ENCODE measurements at regions not wholly inside any gene's neighbourhood (a gene's known extent, or its start where the extent isn't known, plus 50 kb on each side); places are given as distances from the start of the nearest gene placed in this dataset.
"Not testable (repeated sequence)": the region's sequence is repeated elsewhere in the genome, so short reads cannot be mapped to it uniquely, and the experiment has no call there.

GRCh38 chr5:56725711-56726411, 89.5 kb upstream of the MAP3K1 start:
- H3K9me3 ChIP-seq (ENCODE audit: low read depth), result no peaks in the 10 kb centered on the region
- H3K27me3 ChIP-seq, result no peaks in the 10 kb centered on the region
- TF ChIP-seq CTCF (IDR thresholded peaks at IDR 0.05; ENCODE audit: low read depth, low read length), result no peak
- DNase-seq (ENCODE audit: low read depth in 1 of 2, low spot score in 1 of 2), result peak; percentile 2 to 19
- H3K4me1 ChIP-seq (ENCODE audit: low read depth), result peaks cover 8% of the 10 kb centered on the region
- H3K27ac ChIP-seq, result no peak overlapping the region
- no peaks in the 10 kb centered on the region for H3K36me3 ChIP-seq
- H3K4me3 ChIP-seq, result no peak overlapping the region

GRCh38 chr5:56724857-56725256, 90.5 kb upstream of the MAP3K1 start:
- not testable (repeated sequence) for H3K27me3 ChIP-seq; H3K36me3 ChIP-seq; H3K27ac ChIP-seq; DNase-seq (ENCODE audit: low read depth in 1 of 2, low spot score in 1 of 2); H3K4me3 ChIP-seq; H3K4me1 ChIP-seq (ENCODE audit: low read depth); H3K9me3 ChIP-seq (ENCODE audit: low read depth)

- Histone ChIP-seq H3K36me3 (no peaks in the 10 kb centered on the region), H3K27ac (no peak overlapping the region), H3K4me3 (no peak overlapping the region), H3K9me3 (ENCODE audit: low read depth) (no peaks in the 10 kb centered on the region), H3K27me3 (no peaks in the 10 kb centered on the region), H3K4me1 (ENCODE audit: low read depth) (peaks cover 11% of the 10 kb centered on the region)
- TF ChIP-seq CTCF (IDR thresholded peaks at IDR 0.05; ENCODE audit: low read depth, low read length), result no peak
- DNase-seq (ENCODE audit: low read depth in 1 of 2, low spot score in 1 of 2), result no peak
Measured at GRCh38 chr5:56722317-56722716, 93.0 kb upstream of the MAP3K1 start.

GRCh38 chr5:56717253-56717987, 97.9 kb upstream of the MAP3K1 start:
- Histone ChIP-seq H3K4me3 (no peak overlapping the region), H3K9me3 (ENCODE audit: low read depth) (no peaks in the 10 kb centered on the region), H3K27ac (no peak overlapping the region), H3K4me1 (ENCODE audit: low read depth) (peaks cover 21% of the 10 kb centered on the region), H3K27me3 (no peaks in the 10 kb centered on the region), H3K36me3 (no peaks in the 10 kb centered on the region)
- no peak for TF ChIP-seq CTCF (IDR thresholded peaks at IDR 0.05; ENCODE audit: low read depth, low read length)
- DNase-seq (ENCODE audit: low read depth in 1 of 2, low spot score in 1 of 2), result no peak

- H3K27me3 ChIP-seq, result no peaks in the 10 kb centered on the region
- no peak for DNase-seq (ENCODE audit: low read depth in 1 of 2, low spot score in 1 of 2)
- TF ChIP-seq CTCF (IDR thresholded peaks at IDR 0.05; ENCODE audit: low read depth, low read length), result no peak
- H3K27ac ChIP-seq, result no peak overlapping the region
- no peaks in the 10 kb centered on the region for H3K36me3 ChIP-seq
- no peaks in the 10 kb centered on the region for H3K9me3 ChIP-seq (ENCODE audit: low read depth)
- peaks cover 21% of the 10 kb centered on the region for H3K4me1 ChIP-seq (ENCODE audit: low read depth)
- no peak overlapping the region for H3K4me3 ChIP-seq
Measured at GRCh38 chr5:56715986-56716385, 99.4 kb upstream of the MAP3K1 start.

- no peak for TF ChIP-seq CTCF (IDR thresholded peaks at IDR 0.05; ENCODE audit: low read depth, low read length)
- H3K9me3 ChIP-seq (ENCODE audit: low read depth), result no peaks in the 10 kb centered on the region
- H3K4me1 ChIP-seq (ENCODE audit: low read depth), result peaks cover 21% of the 10 kb centered on the region
- DNase-seq (ENCODE audit: low read depth in 1 of 2, low spot score in 1 of 2), result no peak
- no peak overlapping the region for H3K27ac ChIP-seq
- H3K36me3 ChIP-seq, result no peaks in the 10 kb centered on the region
- H3K27me3 ChIP-seq, result no peaks in the 10 kb centered on the region
- H3K4me3 ChIP-seq, result no peak overlapping the region
Measured at GRCh38 chr5:56712895-56713591, 102.3 kb upstream of the MAP3K1 start.
